Muscle of leg (tissue), 3 donors: ENCODE measurements at regions not wholly inside any gene's neighbourhood (a gene's known extent, or its start where the extent isn't known, plus 50 kb on each side); places are given as distances from the start of the nearest gene placed in this dataset.

Experiments
- DNase-seq: peaks from one replicate; pipeline ENCODE4 v3.0.0; 2013
- H3K27ac ChIP-seq: one replicate; pipeline ENCODE4 v1.5.1; 2013; ENCODE audit warnings: mild to moderate bottlenecking, low read length, control low read depth
- H3K27me3 ChIP-seq: one replicate; pipeline ENCODE4 v1.6.1; 2013; ENCODE audit warnings: low read length; ENCODE audit not compliant: control insufficient read depth, insufficient read depth
- H3K36me3 ChIP-seq: one replicate; pipeline ENCODE4 v1.6.1; 2013; ENCODE audit warnings: low read length; ENCODE audit not compliant: control insufficient read depth, insufficient read depth
- H3K4me1 ChIP-seq: one replicate; pipeline ENCODE4 v1.6.1; 2013; ENCODE audit warnings: low read length; ENCODE audit not compliant: control insufficient read depth, insufficient read depth
- H3K4me3 ChIP-seq: one replicate; pipeline ENCODE4 v1.5.1; 2013; ENCODE audit warnings: low read length, control low read depth
- H3K9me3 ChIP-seq: replicated peaks from 2 replicates; pipeline ENCODE4 v1.6.1; 2013; ENCODE audit warnings: low read depth, low read length; ENCODE audit not compliant: control insufficient read depth
- WGBS: methylation state at CpG from one replicate; pipeline ENCODE4 v1.1.5; 2013; ENCODE audit warnings: missing lambda C conversion rate; ENCODE audit not compliant: insufficient coverage; 5-methylcytosine and 5-hydroxymethylcytosine counted together

DNA sequence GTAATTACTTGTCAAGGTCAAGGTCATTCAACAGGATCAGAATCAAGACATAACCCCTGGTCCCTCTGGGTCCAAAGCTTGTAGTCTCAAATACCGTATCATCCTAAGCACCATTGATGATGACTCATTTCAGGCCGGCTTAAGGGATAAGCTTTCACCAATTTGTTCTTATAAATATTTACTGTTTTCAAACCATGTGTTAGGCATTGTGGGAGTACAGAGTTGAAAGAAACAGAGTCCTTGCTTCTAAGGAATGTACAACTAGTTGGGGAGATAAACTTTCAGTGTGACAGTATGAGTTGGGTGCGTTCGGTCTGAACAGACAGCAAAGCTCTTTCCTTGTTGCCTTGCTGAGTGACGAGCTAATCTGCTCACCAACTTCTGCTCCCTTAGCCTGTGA, 183.5 kb upstream of the MAF start:
- H3K4me1 ChIP-seq: no peaks in the 10 kb centered on the region
- no peak overlapping the region for H3K27ac ChIP-seq
- no peak overlapping the region for H3K4me3 ChIP-seq
- no peaks in the 10 kb centered on the region for H3K9me3 ChIP-seq
- H3K36me3 ChIP-seq: no peaks in the 10 kb centered on the region
- 60% methylated on average over 1 of the region's 5 CpGs for WGBS
- no peaks in the 10 kb centered on the region for H3K27me3 ChIP-seq
- no peak for DNase-seq

- no peak overlapping the region for H3K27ac ChIP-seq
Measured at GRCh38 chr16:79777679-79778078, 177.1 kb upstream of the MAF start.

DNA sequence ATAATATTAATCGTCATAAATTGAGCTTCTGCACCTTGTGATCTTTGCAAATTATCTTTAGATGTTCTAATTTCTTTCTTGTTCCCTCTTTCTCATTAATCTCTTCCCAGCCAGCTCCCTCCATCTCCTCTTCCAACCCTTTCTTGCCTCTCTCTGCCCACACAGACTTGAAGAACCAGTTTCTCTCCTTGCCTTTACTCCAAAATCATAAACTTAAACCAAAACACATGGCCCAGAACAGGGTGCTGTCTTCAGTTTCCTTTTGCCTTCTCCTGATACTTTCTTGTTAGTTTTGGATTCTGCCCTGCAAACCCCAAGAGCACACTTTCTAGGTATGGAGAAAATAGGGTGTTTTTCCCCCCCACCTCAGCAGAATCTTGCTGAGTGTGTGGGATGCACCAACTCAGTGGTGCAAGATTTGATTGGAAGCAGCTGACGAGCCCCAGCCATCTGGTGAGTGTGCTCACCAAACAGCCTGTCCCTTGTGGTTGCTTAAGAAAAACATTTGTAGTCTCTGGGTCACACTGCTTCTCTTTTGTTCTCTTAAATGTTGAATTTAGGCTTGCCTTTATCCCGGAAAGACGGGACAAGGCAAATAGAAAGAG, 175.8 kb upstream of the MAF start:
- Histone ChIP-seq H3K4me1 (peaks cover 11% of the 10 kb centered on the region), H3K36me3 (no peaks in the 10 kb centered on the region), H3K9me3 (no peaks in the 10 kb centered on the region), H3K4me3 (no peak overlapping the region), H3K27ac (no peak overlapping the region), H3K27me3 (no peaks in the 10 kb centered on the region)
- 27% methylated on average over 2 of the region's 4 CpGs for WGBS
- peak; percentile 76 for DNase-seq

More at GRCh38 chr16:79777679-79778078, 177.1 kb upstream of the MAF start:
- H3K36me3 ChIP-seq: no peaks in the 10 kb centered on the region
- no peak overlapping the region for H3K4me3 ChIP-seq
- H3K4me1 ChIP-seq: peaks cover 7% of the 10 kb centered on the region
- no peak for DNase-seq
- H3K9me3 ChIP-seq: no peaks in the 10 kb centered on the region
- H3K27me3 ChIP-seq: no peaks in the 10 kb centered on the region

- peaks cover 40% of the 10 kb centered on the region for H3K4me1 ChIP-seq
- no peak overlapping the region for H3K4me3 ChIP-seq
- WGBS: no CpG with 5 or more reads among the region's 3 CpGs
- H3K9me3 ChIP-seq: no peaks in the 10 kb centered on the region
- H3K27me3 ChIP-seq: no peaks in the 10 kb centered on the region
- no peak for DNase-seq
- H3K36me3 ChIP-seq: no peaks in the 10 kb centered on the region
- no peak overlapping the region for H3K27ac ChIP-seq
Measured at GRCh38 chr16:79772784-79773183, 172.2 kb upstream of the MAF start.

DNA sequence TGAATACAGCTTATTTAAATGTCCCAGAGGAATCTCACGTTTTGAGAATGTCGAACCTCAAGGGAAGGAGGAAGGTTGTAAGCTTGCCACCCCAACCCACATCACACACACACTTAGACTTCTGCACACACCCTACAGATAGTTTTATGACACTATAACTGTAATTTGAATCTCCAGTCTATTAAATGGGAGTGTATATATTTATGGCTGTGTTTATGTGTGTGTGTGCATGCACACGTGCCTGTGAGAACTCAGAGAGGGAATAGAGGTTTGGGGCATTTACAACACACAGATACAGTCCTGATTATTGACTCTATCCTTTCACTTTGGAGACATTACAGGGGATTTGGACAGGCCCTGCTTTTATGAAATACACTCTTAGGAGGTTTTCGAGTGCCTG, 171.5 kb upstream of the MAF start:
- no peaks in the 10 kb centered on the region for H3K36me3 ChIP-seq
- H3K4me1 ChIP-seq: peaks cover 45% of the 10 kb centered on the region
- no peak overlapping the region for H3K4me3 ChIP-seq
- WGBS: no CpG with 5 or more reads among the region's 4 CpGs
- H3K9me3 ChIP-seq: no peaks in the 10 kb centered on the region
- no peak for DNase-seq
- no peaks in the 10 kb centered on the region for H3K27me3 ChIP-seq
- no peak overlapping the region for H3K27ac ChIP-seq

DNA sequence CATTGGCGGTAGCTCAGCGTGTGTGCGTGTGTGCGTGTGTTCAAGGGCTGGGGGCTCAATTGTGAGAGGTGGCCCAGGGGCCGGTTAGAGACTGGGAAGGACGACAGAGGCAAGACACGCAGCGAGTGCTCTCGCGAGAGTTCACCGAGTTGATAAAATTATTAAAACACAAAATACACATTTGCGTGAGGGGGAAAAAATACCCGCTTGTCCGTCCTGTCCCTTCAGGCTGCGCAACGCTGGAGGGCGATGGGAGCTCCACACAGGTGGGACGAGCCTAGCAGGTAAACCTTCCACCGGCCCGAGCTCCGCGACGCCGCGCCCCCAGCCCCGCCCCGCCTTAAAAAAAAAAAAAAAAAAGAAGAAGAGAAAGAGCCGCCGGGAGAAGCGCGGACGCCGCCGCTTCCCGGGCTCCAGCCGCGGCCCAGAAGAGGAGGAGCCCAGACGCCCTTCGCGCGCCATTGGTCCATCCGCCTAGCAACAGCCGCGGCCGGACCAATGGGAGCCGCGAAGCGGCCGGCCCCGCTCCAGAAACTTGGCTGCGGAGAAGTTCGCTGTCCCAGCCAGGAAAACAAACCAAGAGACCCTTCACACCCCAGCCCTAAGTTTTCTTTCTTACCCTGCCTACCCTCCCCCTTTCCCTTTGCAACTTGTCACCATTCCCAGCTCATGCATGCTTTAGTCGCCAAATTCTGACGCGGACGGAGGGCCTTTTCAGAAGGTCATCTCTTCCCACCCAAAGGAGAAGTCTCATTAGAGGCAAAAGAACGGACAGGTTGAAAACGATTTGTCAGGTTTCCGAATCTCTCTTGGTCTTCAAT, 169.9 kb upstream of the MAF start:
- Histone ChIP-seq H3K36me3 (no peaks in the 10 kb centered on the region), H3K9me3 (no peaks in the 10 kb centered on the region), H3K27ac (peak overlapping the region; percentile 95), H3K27me3 (no peaks in the 10 kb centered on the region), H3K4me3 (peak overlapping the region; percentile 69), H3K4me1 (peaks cover 39% of the 10 kb centered on the region)
- 0% methylated on average over 29 of the region's 59 CpGs for WGBS
- peak; percentile 98 for DNase-seq

GRCh38 chr16:79769928-79770243, 169.3 kb upstream of the MAF start:
- WGBS: 0% methylated on average over 2 of the region's 6 CpGs
- Histone ChIP-seq H3K27ac (peak overlapping the region; percentile 95), H3K4me3 (peak overlapping the region; percentile 69), H3K9me3 (no peaks in the 10 kb centered on the region), H3K36me3 (no peaks in the 10 kb centered on the region), H3K4me1 (peaks cover 39% of the 10 kb centered on the region), H3K27me3 (no peaks in the 10 kb centered on the region)
- DNase-seq: no peak

- H3K36me3 ChIP-seq: no peaks in the 10 kb centered on the region
- peaks cover 39% of the 10 kb centered on the region for H3K4me1 ChIP-seq
- peak overlapping the region; percentile 95 for H3K27ac ChIP-seq
- no peaks in the 10 kb centered on the region for H3K9me3 ChIP-seq
- H3K4me3 ChIP-seq: no peak overlapping the region
- 60% methylated on average over 2 of the region's 4 CpGs for WGBS
- no peaks in the 10 kb centered on the region for H3K27me3 ChIP-seq
- DNase-seq: peak; percentile 29
Measured at GRCh38 chr16:79769270-79769927, 168.9 kb upstream of the MAF start.

- H3K36me3 ChIP-seq: no peaks in the 10 kb centered on the region
- peaks cover 39% of the 10 kb centered on the region for H3K4me1 ChIP-seq
- H3K9me3 ChIP-seq: no peaks in the 10 kb centered on the region
- no peaks in the 10 kb centered on the region for H3K27me3 ChIP-seq
- H3K4me3 ChIP-seq: peak overlapping the region; percentile 26
- WGBS: 48% methylated on average over 3 of the region's 10 CpGs
- peak; percentile 80 for DNase-seq
- peak overlapping the region; percentile 95 for H3K27ac ChIP-seq
Measured at GRCh38 chr16:79768276-79768970, 167.9 kb upstream of the MAF start.
